GM23248 (cell line): ENCODE measurements at regions not wholly inside any gene's neighbourhood (a gene's known extent, or its start where the extent isn't known, plus 50 kb on each side); places are given as distances from the start of the nearest gene placed in this dataset.

Source experiments
- DNase-seq: peaks from one replicate; pipeline ENCODE4 v3.0.0-alpha.2; 2015
- H2AFZ ChIP-seq: fragments of 200-600 bp; sonication (generic); 2 replicates; pipeline ENCODE4 v1.6.1; 2016; ENCODE audit warnings: antibody characterized with exemption
- H3F3A ChIP-seq: fragments of 200-600 bp; sonication (generic); 2 replicates; pipeline ENCODE4 v1.6.1; 2016; ENCODE audit warnings: mild to moderate bottlenecking, antibody characterized with exemption, mixed run types; ENCODE audit not compliant: insufficient read depth
- H3K27ac ChIP-seq: fragments of 200-600 bp; sonication (generic); 2 replicates; pipeline ENCODE4 v1.5.1; 2016; ENCODE audit warnings: mild to moderate bottlenecking
- H3K27me3 ChIP-seq: fragments of 200-600 bp; sonication (generic); replicated peaks from 2 replicates; pipeline ENCODE4 v1.6.1; 2016; ENCODE audit warnings: mild to moderate bottlenecking; ENCODE audit not compliant: insufficient read depth
- H3K36me3 ChIP-seq: fragments of 200-600 bp; sonication (generic); 2 replicates; pipeline ENCODE4 v1.6.1; 2016; ENCODE audit warnings: low read depth, mild to moderate bottlenecking
- H3K4me1 ChIP-seq: fragments of 200-600 bp; sonication (generic); 2 replicates; pipeline ENCODE4 v1.6.1; 2016; ENCODE audit warnings: mild to moderate bottlenecking; ENCODE audit not compliant: insufficient read depth
- H3K4me2 ChIP-seq: fragments of 200-600 bp; sonication (generic); one replicate; pipeline ENCODE4 v1.6.1; 2016; ENCODE audit warnings: mild to moderate bottlenecking; ENCODE audit not compliant: unreplicated experiment
- H3K4me3 ChIP-seq: fragments of 200-600 bp; sonication (generic); 2 replicates; pipeline ENCODE4 v1.5.1; 2016; ENCODE audit warnings: mild to moderate bottlenecking
- H3K79me2 ChIP-seq: fragments of 200-600 bp; sonication (generic); 2 replicates; pipeline ENCODE4 v1.6.1; 2016; ENCODE audit warnings: mild to moderate bottlenecking; ENCODE audit not compliant: insufficient read depth
- H3K9ac ChIP-seq: fragments of 200-600 bp; sonication (generic); 2 replicates; pipeline ENCODE4 v1.6.1; 2016; ENCODE audit warnings: mild to moderate bottlenecking
- H3K9me2 ChIP-seq: fragments of 200-600 bp; sonication (generic); 2 replicates; pipeline ENCODE4 v1.6.1; 2016; ENCODE audit warnings: mixed run types, mild to moderate bottlenecking, moderate library complexity; ENCODE audit not compliant: insufficient read depth
- H3K9me3 ChIP-seq: fragments of 200-600 bp; sonication (generic); one replicate; pipeline ENCODE4 v1.6.1; 2017; ENCODE audit warnings: low read depth
- H4K20me1 ChIP-seq: fragments of 200-600 bp; sonication (generic); 2 replicates; pipeline ENCODE4 v1.6.0; 2016; ENCODE audit not compliant: insufficient read depth
- EZH2 ChIP-seq: fragments of 200-600 bp; sonication (generic); IDR thresholded peaks from 2 replicates; pipeline ENCODE4 v1.6.1; 2018; ENCODE audit warnings: antibody characterized with exemption, mild to moderate bottlenecking; ENCODE audit not compliant: insufficient read depth, poor library complexity, severe bottlenecking
- EZH2phosphoT487 ChIP-seq: fragments of 200-600 bp; sonication (generic); IDR thresholded peaks from 2 replicates; pipeline ENCODE4 v1.6.1; 2018; ENCODE audit warnings: antibody characterized with exemption, moderate library complexity, mild to moderate bottlenecking, low read depth; ENCODE audit not compliant: insufficient read depth
- WGBS, 2 experiments: methylation state at CpG; one replicate each; pipeline ENCODE4 v1.1.6; 2015 to 2017; ENCODE audit warnings: low lambda C conversion rate in 2 of 2, low coverage in 1 of 2; ENCODE audit errors: missing lambda C conversion rate in 2 of 2; 5-methylcytosine and 5-hydroxymethylcytosine counted together
- in situ Hi-C: fragments of 300-500 bp; cut with MboI; formaldehyde crosslinking; loops from 2 replicates; pipeline ENCODE4 v1.15.0; 2020

DNA sequence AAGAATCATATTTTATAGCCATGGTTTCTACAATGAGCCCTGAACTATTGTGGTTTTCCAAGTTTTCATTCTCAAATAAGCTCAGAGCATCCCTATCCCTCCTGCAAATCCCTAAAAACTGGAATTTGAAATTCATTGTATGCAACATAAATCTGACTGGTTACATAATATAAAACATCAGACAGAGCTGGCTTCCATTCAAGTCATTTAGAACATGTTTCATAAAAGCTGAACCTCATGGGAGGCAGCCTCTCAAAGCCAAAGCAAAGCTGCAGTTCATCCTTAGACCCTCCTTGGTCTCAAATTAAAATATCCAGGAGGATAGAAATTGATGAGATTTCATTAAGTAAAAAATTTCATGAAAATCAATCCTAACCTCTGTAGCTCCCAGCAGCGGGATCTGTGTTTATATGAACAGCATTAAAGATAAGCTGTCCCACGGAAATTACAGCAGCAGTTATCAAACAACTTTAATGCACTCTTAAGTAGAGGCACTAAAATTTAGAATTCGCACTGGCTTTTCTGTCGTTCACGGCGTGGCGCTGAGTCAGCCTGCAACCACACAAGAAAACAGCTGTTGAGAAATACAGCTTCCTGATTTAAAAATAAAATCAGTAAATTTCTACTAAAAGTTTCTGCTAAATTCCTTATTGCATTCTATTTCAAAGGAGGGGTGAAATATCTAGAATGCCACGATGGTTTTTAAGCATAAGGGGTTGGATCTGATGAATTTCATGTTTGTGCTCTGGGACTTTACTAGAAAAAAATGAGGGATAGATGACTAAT is 99.9 kb upstream of the TIAM1 start:
- Histone ChIP-seq H3K9me3 (no peaks in the 10 kb centered on the region), H3K36me3 (no peaks in the 10 kb centered on the region), H3K4me1 (peaks cover 22% of the 10 kb centered on the region), H3K9me2 (no peaks in the 10 kb centered on the region), H3K27me3 (no peaks in the 10 kb centered on the region), H3K9ac (peak overlapping the region; percentile 19; the same call in 1 of the 2 replicates), H3K4me3 (peak overlapping the region; percentile 29; the same call in 1 of the 2 replicates), H3K79me2 (no peaks in the 10 kb centered on the region), H4K20me1 (no peaks in the 10 kb centered on the region), H3F3A (peaks cover 5% of the 10 kb centered on the region; the same call in 1 of the 2 replicates), H2AFZ (peak overlapping the region; percentile 37; the same call in 1 of the 2 replicates), H3K4me2 (peak overlapping the region; percentile 46), H3K27ac (peak overlapping the region; percentile 10)
- peak; percentile 83 for DNase-seq
- WGBS, 2 experiments, result 2 to 6% methylated on average over 8 of the region's 8 CpGs
- in situ Hi-C loops, result no loop called here
- TF ChIP-seq EZH2phosphoT487, result no peak

DNA sequence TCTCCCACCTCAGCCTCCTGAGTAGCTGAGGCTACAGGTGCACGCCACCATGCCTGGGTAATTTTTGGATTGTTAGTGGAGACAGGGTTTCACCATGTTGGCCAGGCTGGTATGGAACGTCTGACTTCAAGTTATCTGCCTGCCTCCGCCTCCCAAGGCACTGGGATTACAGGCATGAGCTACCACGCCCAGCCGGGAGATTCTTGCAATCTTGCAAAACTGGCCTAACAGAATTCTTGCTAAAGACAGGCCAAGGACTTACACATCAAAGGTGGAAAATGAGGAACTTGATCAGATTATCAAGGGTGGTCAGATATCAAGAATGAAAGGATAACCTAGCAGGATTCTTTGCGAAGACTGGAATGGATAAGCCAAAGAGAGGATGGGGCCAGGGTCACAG is 98.3 kb upstream of the TIAM1 start:
- in situ Hi-C loops, result no loop called here

DNA sequence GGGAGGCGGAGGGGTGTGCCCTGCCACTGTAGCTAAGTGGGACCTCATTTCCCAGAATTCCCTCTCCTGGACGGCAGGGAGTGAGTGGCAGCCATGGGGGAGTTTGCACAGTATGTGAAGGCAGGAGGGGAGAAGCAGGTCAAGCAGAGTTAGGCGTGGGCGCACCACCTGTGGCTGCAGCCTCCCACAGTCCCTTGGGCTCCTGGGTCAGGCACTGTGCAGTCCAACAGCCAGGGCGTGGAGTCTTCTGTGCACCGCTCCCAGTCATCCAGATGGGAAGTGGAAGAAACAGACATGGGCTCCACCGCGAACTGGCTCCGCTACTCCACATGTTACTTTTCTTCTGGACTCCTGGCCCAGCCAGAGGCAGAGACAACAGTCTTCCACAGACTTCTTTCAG is 85.4 kb upstream of the TIAM1 start:
- Histone ChIP-seq H3F3A (0 out of 2 replicates have a peak, but pooled peaks cover under 1% of the 10 kb centered on the region), H4K20me1 (no peaks in the 10 kb centered on the region), H3K4me3 (no peak overlapping the region), H3K9me3 (no peaks in the 10 kb centered on the region), H2AFZ (no peak overlapping the region), H3K27ac (no peak overlapping the region), H3K27me3 (no peaks in the 10 kb centered on the region), H3K36me3 (no peaks in the 10 kb centered on the region), H3K9me2 (no peaks in the 10 kb centered on the region), H3K9ac (no peak overlapping the region), H3K4me2 (no peak overlapping the region), H3K79me2 (no peaks in the 10 kb centered on the region), H3K4me1 (no peaks in the 10 kb centered on the region)
- no peak for TF ChIP-seq EZH2
- TF ChIP-seq EZH2phosphoT487, result no peak
- in situ Hi-C loops, result no loop called here
- no peak for DNase-seq
- WGBS, 2 experiments, result 72 to 79% methylated on average over 8 to 9 of the region's 9 CpGs

More for the DNA sequence above, 98.3 kb upstream of the TIAM1 start:
- Histone ChIP-seq H3F3A (peaks cover 5% of the 10 kb centered on the region; the same call in 1 of the 2 replicates), H3K9ac (no peak overlapping the region), H3K9me2 (no peaks in the 10 kb centered on the region), H3K27me3 (no peaks in the 10 kb centered on the region), H3K36me3 (no peaks in the 10 kb centered on the region), H3K79me2 (no peaks in the 10 kb centered on the region), H2AFZ (no peak overlapping the region), H3K27ac (no peak overlapping the region), H4K20me1 (no peaks in the 10 kb centered on the region), H3K4me3 (no peak overlapping the region), H3K9me3 (no peaks in the 10 kb centered on the region), H3K4me2 (no peak overlapping the region), H3K4me1 (peaks cover 15% of the 10 kb centered on the region)
- no peak for TF ChIP-seq EZH2
- TF ChIP-seq EZH2phosphoT487, result no peak
- WGBS, 2 experiments, result 72 to 73% methylated on average over 6 of the region's 6 CpGs
- DNase-seq, result no peak

DNA sequence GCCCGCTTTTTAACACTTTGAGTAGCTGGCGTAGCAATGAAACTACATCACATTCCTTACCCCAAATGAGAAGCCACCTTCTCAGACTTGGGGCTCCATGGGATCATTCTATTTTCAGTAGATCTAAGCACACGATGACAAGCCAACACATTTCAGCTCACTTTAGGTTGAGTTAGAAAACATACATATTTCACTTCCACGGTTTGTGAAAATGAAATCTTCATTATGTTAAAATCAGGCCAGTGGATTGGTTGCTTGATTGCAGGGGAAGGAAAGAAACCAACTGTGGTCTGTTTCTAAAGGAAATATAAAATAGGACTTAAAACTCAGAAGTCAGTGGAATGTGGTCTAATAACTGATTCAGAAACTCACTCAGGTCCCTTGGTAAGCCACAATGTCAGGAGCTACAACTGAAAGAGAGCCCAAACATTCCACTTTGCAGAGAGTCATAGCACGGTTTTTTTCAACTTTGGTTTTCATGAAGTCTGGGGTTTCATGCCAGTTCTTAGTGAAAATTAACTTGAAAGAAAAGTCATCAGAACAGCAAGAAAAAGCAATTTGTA is 82.3 kb upstream of the TIAM1 start:
- Histone ChIP-seq H3K27me3 (no peaks in the 10 kb centered on the region), H3K4me1 (no peaks in the 10 kb centered on the region), H3K9me3 (no peaks in the 10 kb centered on the region), H3K27ac (no peak overlapping the region), H3K79me2 (no peaks in the 10 kb centered on the region), H3K4me2 (no peak overlapping the region), H3K4me3 (no peak overlapping the region), H3F3A (0 out of 2 replicates have a peak, but pooled peaks cover 8% of the 10 kb centered on the region), H4K20me1 (no peaks in the 10 kb centered on the region), H3K9ac (no peak overlapping the region), H3K9me2 (no peaks in the 10 kb centered on the region), H2AFZ (no peak overlapping the region), H3K36me3 (no peaks in the 10 kb centered on the region)
- in situ Hi-C loops, result no loop called here
- TF ChIP-seq EZH2phosphoT487, result no peak
- TF ChIP-seq EZH2, result no peak
- WGBS, 2 experiments, result 84 to 85% methylated on average over 5 of the region's 5 CpGs
- DNase-seq, result peak; percentile 48
